Stimulated activated CD8-positive, alpha-beta memory T cell treated with anti-CD3 and anti-CD28 coated beads, Interleukin-15, amount 100 ng/mL, for 48 hours (primary cell): ENCODE measurements at regions not wholly inside any gene's neighbourhood (a gene's known extent, or its start where the extent isn't known, plus 50 kb on each side); places are given as distances from the start of the nearest gene placed in this dataset.

Source experiments
- DNase-seq, 2 donors: peaks; one replicate each; pipeline ENCODE4 v3.0.0-alpha.2; 2020; ENCODE audit warnings: low read depth in 2 of 2

GRCh38 chrX:7223271-7223670, 75.3 kb upstream of the PUDP start:
- no peak for DNase-seq

DNA sequence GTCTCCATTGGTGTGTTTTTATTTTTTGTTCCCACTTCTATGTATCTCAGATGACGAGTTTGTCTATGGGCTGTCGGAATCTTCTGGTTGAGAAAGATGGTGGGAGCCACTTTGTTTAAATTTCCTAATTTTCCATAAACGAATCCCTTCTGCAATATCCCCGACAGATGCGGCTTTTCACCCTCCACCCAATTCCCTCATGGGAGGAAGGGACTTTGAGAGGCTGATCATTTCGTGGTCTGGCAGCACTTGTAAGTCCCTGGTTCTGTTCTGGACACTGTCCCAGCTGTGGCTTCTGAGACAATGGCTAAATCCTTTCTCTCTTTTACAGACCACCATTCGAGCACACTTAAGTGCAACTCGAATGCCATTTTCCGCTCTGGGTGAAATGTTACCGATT, 72.2 kb upstream of the PUDP start:
- DNase-seq = no peak

DNA sequence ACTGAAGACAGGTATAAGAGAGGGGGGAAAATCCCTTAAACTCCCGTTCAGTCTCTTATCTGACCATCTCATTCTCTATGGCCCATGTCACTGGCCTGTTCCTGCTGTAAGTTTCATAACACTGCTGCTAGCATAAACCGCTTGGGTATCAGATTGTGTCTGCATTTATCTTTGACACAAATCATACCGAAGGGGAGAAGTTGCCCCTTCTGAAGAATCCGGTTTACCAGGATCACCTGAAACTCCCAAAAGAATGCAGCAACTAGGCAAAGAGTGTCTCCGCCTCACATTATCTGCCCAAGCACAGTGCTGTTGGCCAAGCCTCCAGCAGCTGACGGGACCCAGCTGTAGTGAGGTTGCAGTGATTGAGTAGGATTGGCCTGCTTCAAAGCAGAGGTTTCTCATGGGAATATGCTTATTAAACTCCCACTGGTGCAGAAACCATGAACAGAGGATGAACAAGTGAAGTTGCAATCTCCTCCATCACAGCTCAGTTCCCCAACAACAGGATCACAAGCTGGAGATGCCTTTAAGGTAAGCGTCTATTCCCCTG, 71.3 kb upstream of the PUDP start:
- no peak for DNase-seq

DNA sequence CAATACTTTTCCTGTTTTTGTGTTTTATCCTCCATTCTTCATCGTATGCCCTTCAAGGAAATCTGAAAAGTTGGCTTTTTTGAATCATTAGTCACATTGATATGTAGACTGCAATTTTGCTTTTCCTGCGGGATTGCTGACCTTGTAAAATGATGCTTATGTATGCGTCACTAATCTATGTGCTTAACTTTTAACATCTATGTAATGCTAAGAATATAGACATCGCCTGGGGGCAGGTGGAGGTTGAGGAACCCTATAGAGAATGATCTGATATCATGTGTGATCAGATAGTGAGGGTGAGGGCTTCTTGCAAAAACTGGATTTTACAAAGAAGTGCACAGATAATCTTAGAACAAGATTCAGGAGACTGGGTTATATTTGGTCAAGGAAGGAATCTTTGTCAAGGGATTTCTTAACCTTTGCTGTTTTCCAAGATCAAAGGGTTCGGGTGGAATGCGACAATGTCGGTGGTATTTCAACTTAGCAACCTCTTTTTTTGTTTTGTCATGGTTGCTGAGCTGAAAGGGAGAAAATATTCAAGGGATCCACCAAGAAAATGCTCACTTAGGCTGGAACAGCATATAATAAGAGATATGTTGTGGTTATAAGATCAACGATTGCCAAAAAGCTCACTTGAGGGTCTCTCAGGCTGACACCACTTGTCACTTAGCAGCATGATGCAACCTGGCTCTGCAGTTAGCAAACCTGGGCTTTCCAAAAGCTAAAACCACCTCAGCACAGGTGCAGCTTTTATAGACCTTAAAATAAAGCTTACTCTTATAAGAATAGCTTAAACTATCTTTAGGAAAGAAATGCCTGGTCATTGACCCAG, 70.6 kb upstream of the PUDP start:
- no peak for DNase-seq

- no peak for DNase-seq
Measured at GRCh38 chrX:7216981-7217587, 69.1 kb upstream of the PUDP start.

DNA sequence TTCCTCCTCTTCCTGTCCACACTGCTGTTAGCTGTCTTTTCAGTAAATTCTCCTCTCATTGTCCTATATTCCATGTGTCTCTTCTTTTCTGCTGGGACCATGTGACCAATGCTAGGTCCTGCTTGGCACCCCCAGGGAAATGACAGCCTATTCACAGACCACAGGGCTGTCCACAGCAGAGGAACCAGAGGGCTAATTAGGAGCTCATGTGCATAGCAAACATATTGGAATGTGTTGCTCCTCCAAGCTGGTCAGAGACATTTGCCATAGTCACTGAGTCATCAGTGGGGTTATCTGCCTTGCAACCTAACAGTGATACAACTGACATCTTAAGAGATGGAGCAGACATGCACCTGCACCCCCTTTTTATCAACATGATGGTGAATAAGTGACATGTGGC, 67.9 kb upstream of the PUDP start:
- DNase-seq = no peak

DNA sequence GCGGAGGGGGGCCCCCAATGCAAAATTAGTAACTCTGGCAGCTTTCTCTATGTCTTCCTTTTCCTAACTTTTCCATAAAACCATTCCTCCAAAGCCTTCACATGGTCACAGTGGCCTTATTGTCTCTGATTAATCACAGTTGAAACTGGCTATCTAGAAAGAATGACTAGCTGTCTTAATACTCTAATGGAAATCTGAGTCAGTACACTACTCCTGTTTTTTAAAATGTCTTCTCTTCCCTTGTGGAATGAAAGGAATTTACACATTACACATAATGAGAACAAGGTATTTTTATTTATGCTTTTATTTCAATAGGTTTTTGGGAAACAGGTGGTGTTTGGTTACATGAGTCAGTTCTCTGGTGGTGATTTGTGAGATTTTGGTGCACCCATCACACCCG, 66.3 kb upstream of the PUDP start:
- no peak for DNase-seq

DNA sequence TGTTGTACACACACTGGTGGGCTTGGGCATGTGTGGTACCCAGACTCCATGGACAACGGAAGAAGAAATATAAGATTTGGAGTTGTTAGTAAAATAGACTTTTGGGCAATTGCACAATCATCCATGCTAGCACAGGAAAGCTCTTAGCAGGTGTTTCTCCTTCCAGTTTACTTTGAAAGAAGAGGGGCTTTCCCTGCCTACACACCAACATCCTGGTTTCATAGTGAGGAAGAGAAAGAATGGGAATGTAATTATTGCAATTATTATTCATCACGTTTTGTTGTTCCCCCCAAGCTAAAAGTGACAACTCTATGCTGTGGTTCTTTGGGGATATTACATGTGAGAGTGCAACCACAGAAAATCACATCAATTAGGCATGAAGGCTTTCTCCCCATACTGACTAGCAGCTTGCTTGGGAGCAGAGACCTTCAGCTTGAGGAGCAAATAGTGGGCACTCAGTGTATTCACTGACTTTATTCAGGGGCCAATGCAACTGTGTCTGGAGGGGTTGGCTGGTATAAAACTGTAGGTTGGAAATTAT, 57.2 kb upstream of the PUDP start:
- no peak for DNase-seq

GRCh38 chrX:7204619-7205018, 56.7 kb upstream of the PUDP start:
- DNase-seq = no peak

GRCh38 chrX:7202206-7202605, 54.3 kb upstream of the PUDP start:
- DNase-seq = no peak

- no peak for DNase-seq
Measured at GRCh38 chrX:7201496-7201895, 53.5 kb upstream of the PUDP start.

DNA sequence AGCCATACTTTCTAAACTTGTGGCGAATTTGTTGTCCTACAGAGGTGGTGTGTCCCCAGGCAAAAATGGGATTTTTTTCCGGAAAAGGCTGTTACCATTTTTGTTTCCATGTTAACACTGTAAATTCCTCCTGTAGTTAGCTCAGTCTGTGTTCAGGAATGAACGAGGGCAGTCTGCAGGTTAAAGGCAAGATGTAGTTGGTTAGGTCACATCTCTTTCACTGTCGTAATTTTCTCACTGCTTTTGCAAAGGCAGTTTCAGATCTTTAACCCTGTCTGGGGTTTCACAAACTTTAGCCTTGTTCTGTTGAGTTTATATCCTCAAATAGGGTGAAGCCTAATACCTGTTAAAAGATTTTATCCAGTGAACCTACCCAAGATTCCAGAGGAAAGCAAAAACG, 50.5 kb upstream of the PUDP start:
- DNase-seq = no peak
